HepG2 (cell line): ENCODE measurements at regions not wholly inside any gene's neighbourhood (a gene's known extent, or its start where the extent isn't known, plus 50 kb on each side); places are given as distances from the start of the nearest gene placed in this dataset.

ENCODE experiments used
- ASH2L ChIP-seq: fragments of 300-600, 200-600 bp; sonication (generic); IDR thresholded peaks from 2 replicates; pipeline ENCODE4 v1.7.0; 2017; ENCODE audit warnings: low read depth, mild to moderate bottlenecking, moderate library complexity, mixed read lengths, low read length; ENCODE audit not compliant: insufficient read length
- MXD4 ChIP-seq: IDR thresholded peaks from 2 replicates; pipeline ENCODE4 v1.6.1; 2016; ENCODE audit warnings: mild to moderate bottlenecking, missing biosample characterization, missing genetic modification reagents
- PHF8 ChIP-seq: sonication (generic); formaldehyde crosslinking; IDR thresholded peaks from 2 replicates; pipeline ENCODE4 v1.5.0; 2020; ENCODE audit warnings: missing genetic modification reagents
- POLR2AphosphoS5 ChIP-seq: IDR thresholded peaks from 2 replicates; pipeline ENCODE4 v1.6.1; 2012; ENCODE audit warnings: low read depth, low read length
- RAD21 ChIP-seq: fragments of 450-650 bp; formaldehyde crosslinking; IDR thresholded peaks from 2 replicates; pipeline ENCODE4 v1.5.0; 2020; ENCODE audit warnings: mild to moderate bottlenecking
- SAFB2 ChIP-seq: sonication (generic); formaldehyde crosslinking; IDR thresholded peaks from 2 replicates; pipeline ENCODE4 v1.5.1; 2020; ENCODE audit warnings: missing genetic modification reagents, low read depth, mild to moderate bottlenecking, borderline replicate concordance
- ZNF446 ChIP-seq: sonication (generic); formaldehyde crosslinking; IDR thresholded peaks from 2 replicates; pipeline ENCODE4 v1.5.0; 2020; ENCODE audit warnings: mild to moderate bottlenecking, missing genetic modification reagents
- TF ChIP-seq, protein P1 (sequence below): sonication (generic); formaldehyde crosslinking; IDR thresholded peaks from 2 replicates; pipeline ENCODE4 v1.5.0; 2020; ENCODE audit warnings: mild to moderate bottlenecking, missing genetic modification reagents, moderate library complexity
- TF ChIP-seq, protein P2 (sequence below): sonication (generic); formaldehyde crosslinking; IDR thresholded peaks from 2 replicates; pipeline ENCODE4 v1.5.0; 2020; ENCODE audit warnings: missing genetic modification reagents, mild to moderate bottlenecking, borderline replicate concordance

DNA sequence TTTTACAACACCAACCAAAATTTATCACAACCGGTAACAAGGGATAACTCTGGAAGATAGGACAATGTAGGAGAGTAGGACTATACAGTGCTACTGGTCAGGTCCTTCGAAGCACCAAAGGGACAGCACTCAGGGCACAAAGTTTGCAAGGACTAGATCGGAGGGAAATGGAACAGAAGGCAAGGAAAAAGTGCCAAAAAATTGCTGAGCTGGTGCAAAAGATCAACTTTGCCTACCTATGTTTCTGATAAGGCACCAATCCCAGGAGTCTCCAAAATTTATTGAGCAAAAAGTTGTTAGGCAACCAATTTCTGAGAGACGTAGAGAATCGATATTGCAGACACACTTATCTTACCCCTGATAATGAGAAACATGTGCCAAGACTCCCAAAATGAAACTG, 160.0 kb upstream of the PLEKHA5 start:
- TF ChIP-seq POLR2AphosphoS5 (no peak), ZNF446 (CRISPR knock-in tag) (no peak), RAD21 (CRISPR knock-in tag) (no peak), PHF8 (no peak), ASH2L (no peak), SAFB2 (CRISPR knock-in tag) (no peak), MXD4 (no peak)
- TF ChIP-seq, protein P1, sequence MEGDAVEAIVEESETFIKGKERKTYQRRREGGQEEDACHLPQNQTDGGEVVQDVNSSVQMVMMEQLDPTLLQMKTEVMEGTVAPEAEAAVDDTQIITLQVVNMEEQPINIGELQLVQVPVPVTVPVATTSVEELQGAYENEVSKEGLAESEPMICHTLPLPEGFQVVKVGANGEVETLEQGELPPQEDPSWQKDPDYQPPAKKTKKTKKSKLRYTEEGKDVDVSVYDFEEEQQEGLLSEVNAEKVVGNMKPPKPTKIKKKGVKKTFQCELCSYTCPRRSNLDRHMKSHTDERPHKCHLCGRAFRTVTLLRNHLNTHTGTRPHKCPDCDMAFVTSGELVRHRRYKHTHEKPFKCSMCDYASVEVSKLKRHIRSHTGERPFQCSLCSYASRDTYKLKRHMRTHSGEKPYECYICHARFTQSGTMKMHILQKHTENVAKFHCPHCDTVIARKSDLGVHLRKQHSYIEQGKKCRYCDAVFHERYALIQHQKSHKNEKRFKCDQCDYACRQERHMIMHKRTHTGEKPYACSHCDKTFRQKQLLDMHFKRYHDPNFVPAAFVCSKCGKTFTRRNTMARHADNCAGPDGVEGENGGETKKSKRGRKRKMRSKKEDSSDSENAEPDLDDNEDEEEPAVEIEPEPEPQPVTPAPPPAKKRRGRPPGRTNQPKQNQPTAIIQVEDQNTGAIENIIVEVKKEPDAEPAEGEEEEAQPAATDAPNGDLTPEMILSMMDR = no peak
- TF ChIP-seq, protein P2, sequence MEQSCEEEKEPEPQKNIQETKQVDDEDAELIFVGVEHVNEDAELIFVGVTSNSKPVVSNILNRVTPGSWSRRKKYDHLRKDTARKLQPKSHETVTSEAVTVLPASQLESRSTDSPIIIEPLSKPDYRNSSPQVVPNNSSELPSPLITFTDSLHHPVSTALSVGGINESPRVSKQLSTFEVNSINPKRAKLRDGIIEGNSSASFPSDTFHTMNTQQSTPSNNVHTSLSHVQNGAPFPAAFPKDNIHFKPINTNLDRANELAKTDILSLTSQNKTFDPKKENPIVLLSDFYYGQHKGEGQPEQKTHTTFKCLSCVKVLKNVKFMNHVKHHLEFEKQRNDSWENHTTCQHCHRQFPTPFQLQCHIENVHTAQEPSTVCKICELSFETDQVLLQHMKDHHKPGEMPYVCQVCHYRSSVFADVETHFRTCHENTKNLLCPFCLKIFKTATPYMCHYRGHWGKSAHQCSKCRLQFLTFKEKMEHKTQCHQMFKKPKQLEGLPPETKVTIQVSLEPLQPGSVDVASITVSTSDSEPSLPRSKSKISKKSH = no peak
